ENCODE measurements at regions not wholly inside any gene's neighbourhood (a gene's known extent, or its start where the extent isn't known, plus 50 kb on each side); places are given as distances from the start of the nearest gene placed in this dataset.

GRCh38 chr4:18722748-18723191 is 701.2 kb upstream of the LCORL start:
- Histone ChIP-seq H3K27ac (ENCODE audit: low read depth, low read length) (no peak overlapping the region), H3K36me3 (ENCODE audit: low read length) (no peaks in the 10 kb centered on the region), H3K9me3 (ENCODE audit: insufficient read depth, low read length) (no peaks in the 10 kb centered on the region), H3K4me2 (ENCODE audit: low read depth, low read length, poor library complexity, severe bottlenecking) (no peak overlapping the region), H2AFZ (ENCODE audit: low read depth, low read length, severe bottlenecking) (no peak overlapping the region), H3K27me3 (ENCODE audit: low read length) (no peaks in the 10 kb centered on the region), H3K4me3 (ENCODE audit: insufficient read depth, low read length, poor library complexity, severe bottlenecking) (no peak overlapping the region), H3K9me2 (replicated peaks; ENCODE audit: insufficient read depth, low read length) (no peaks in the 10 kb centered on the region), H3K79me2 (ENCODE audit: insufficient read depth, low read length) (no peaks in the 10 kb centered on the region), H3K9ac (ENCODE audit: low read length) (no peak overlapping the region), H3F3A (ENCODE audit: insufficient read depth) (no peaks in the 10 kb centered on the region), H4K20me1 (ENCODE audit: low read depth, low read length) (no peaks in the 10 kb centered on the region)
- TF ChIP-seq EZH2phosphoT487 (conservative IDR thresholded peaks at IDR 0.05; ENCODE audit: low read length): no peak
- TF ChIP-seq CTCF (IDR thresholded peaks at IDR 0.05; ENCODE audit: insufficient read depth, low read length, poor library complexity, severe bottlenecking): no peak

- Histone ChIP-seq H3K4me3 (ENCODE audit: insufficient read depth, low read length, poor library complexity, severe bottlenecking) (no peak overlapping the region), H3K36me3 (ENCODE audit: low read length) (no peaks in the 10 kb centered on the region), H3K9ac (ENCODE audit: low read length) (no peak overlapping the region), H3K9me2 (replicated peaks; ENCODE audit: insufficient read depth, low read length) (no peaks in the 10 kb centered on the region), H4K20me1 (ENCODE audit: low read depth, low read length) (no peaks in the 10 kb centered on the region), H3K79me2 (ENCODE audit: insufficient read depth, low read length) (no peaks in the 10 kb centered on the region), H2AFZ (ENCODE audit: low read depth, low read length, severe bottlenecking) (no peak overlapping the region), H3F3A (ENCODE audit: insufficient read depth) (no peaks in the 10 kb centered on the region), H3K27ac (ENCODE audit: low read depth, low read length) (no peak overlapping the region), H3K27me3 (ENCODE audit: low read length) (no peaks in the 10 kb centered on the region), H3K9me3 (ENCODE audit: insufficient read depth, low read length) (no peaks in the 10 kb centered on the region), H3K4me2 (ENCODE audit: low read depth, low read length, poor library complexity, severe bottlenecking) (no peak overlapping the region)
- no peak for TF ChIP-seq EZH2phosphoT487 (conservative IDR thresholded peaks at IDR 0.05; ENCODE audit: low read length)
- TF ChIP-seq CTCF (IDR thresholded peaks at IDR 0.05; ENCODE audit: insufficient read depth, low read length, poor library complexity, severe bottlenecking): no peak
These were observed 676.7 kb upstream of the LCORL start for GRCh38 chr4:18698119-18698883.

- Histone ChIP-seq H3K9me3 (ENCODE audit: insufficient read depth, low read length) (no peaks in the 10 kb centered on the region), H3K27me3 (ENCODE audit: low read length) (no peaks in the 10 kb centered on the region), H3K9ac (ENCODE audit: low read length) (no peak overlapping the region), H3K4me2 (ENCODE audit: low read depth, low read length, poor library complexity, severe bottlenecking) (no peak overlapping the region), H3K4me3 (ENCODE audit: insufficient read depth, low read length, poor library complexity, severe bottlenecking) (no peak overlapping the region), H3K27ac (ENCODE audit: low read depth, low read length) (no peak overlapping the region), H4K20me1 (ENCODE audit: low read depth, low read length) (no peaks in the 10 kb centered on the region), H3K36me3 (ENCODE audit: low read length) (no peaks in the 10 kb centered on the region), H3K79me2 (ENCODE audit: insufficient read depth, low read length) (no peaks in the 10 kb centered on the region), H3K9me2 (replicated peaks; ENCODE audit: insufficient read depth, low read length) (no peaks in the 10 kb centered on the region), H2AFZ (ENCODE audit: low read depth, low read length, severe bottlenecking) (no peak overlapping the region), H3F3A (ENCODE audit: insufficient read depth) (no peaks in the 10 kb centered on the region)
- TF ChIP-seq CTCF (IDR thresholded peaks at IDR 0.05; ENCODE audit: insufficient read depth, low read length, poor library complexity, severe bottlenecking): no peak
- TF ChIP-seq EZH2phosphoT487 (conservative IDR thresholded peaks at IDR 0.05; ENCODE audit: low read length): no peak
These were observed 674.4 kb upstream of the LCORL start for GRCh38 chr4:18695733-18696527.

All from SU-DHL-6 (cell line).